DMS 273 (cell line): ENCODE measurements at regions not wholly inside any gene's neighbourhood (a gene's known extent, or its start where the extent isn't known, plus 50 kb on each side); places are given as distances from the start of the nearest gene placed in this dataset.

Experiments
- DNase-seq: peaks from one replicate; lab custom pipeline; 2025; ENCODE audit not compliant: unreplicated experiment; lab: John Stamatoyannopoulos, UW

- no peak for DNase-seq
These were observed 432.1 kb upstream of the DCC start for GRCh38 chr18:51907687-51908597.

GRCh38 chr18:51908598-51908944, 431.4 kb upstream of the DCC start:
- no peak for DNase-seq

- DNase-seq: no peak
These were observed 428.4 kb upstream of the DCC start for GRCh38 chr18:51911584-51911983.

- no peak for DNase-seq
These were observed 427.6 kb upstream of the DCC start for GRCh38 chr18:51912381-51912780.

- no peak for DNase-seq
These were observed 424.8 kb upstream of the DCC start for GRCh38 chr18:51915176-51915575.

DNA sequence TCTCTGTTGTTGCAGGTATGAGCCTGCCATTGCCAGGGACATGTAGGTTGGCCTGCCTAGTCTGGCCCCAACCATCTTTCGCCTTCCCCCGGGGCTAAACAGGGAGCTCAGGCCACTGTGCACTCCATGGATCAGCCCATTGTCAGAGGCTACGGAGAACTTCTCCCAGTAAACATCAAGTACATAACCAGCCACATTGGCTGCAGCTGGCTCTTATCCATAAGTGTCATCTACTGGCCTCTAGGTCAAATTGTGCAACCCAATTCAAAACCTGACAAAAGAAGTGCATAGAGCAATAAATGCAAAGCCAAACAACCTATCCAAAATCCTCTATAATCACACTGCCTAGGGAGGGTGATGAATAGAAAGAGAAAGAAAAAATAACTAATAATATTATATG, 418.1 kb upstream of the DCC start:
- no peak for DNase-seq

DNA sequence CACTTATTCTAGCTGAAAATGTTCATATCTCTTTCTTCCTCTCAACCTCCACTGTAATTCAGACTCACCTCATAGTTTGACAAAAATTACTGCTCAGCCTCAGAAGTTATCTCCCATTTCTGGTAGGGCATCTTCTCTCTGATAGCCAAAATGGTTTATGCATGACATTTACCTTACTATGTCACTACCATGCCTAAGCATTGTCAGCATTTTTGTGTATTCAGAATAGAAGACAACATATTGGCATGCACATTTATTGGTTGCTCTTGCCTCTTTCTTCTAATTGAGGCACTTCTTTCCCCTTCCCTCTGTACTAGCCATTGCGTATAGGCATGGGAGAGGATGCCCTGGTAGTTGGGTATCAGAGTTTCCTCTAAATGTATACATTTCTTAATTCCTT, 406.1 kb upstream of the DCC start:
- no peak for DNase-seq

GRCh38 chr18:51936115-51936514, 403.9 kb upstream of the DCC start:
- no peak for DNase-seq

DNA sequence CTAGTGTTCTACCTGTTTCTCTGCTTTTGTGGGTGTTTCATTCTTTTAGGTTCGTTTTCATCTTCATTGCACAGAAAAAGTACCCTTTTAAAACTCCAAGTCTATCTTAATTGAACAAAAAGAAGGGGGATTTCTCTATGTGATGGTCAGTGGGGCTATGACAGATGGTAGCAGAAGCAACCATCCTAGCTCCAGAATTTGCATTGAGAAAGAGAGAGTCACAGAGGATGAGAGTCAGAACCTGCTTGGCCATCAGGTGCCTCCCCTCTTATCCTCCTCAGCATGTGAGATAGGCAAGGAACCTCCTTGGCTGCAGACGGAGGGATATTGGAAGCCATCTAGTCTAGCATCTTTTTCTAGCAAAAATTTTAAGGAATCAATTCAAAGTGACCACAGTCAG, 398.0 kb upstream of the DCC start:
- DNase-seq: no peak

DNA sequence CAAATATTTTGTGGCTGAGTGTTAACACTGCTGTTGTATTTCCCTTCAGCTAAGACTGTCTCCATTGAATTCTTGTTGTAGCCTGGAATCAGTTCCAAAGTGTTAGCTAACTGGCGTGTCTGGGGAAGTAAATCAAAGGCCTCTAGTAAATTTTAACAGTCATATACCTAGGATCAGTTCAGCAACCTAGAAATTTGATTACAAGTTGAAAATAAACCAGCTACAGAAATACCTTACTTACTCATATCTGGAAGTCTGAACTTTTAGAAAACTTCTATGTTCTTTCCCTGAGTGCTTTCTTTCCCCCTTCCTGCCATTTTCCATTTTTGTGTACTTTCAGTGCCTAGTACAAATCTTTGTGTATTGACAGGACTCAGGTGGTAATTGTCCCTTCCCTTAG, 396.7 kb upstream of the DCC start:
- no peak for DNase-seq

- no peak for DNase-seq
These were observed 393.1 kb upstream of the DCC start for GRCh38 chr18:51946946-51947345.

- DNase-seq: no peak
These were observed 387.2 kb upstream of the DCC start for GRCh38 chr18:51952844-51953243.

DNA sequence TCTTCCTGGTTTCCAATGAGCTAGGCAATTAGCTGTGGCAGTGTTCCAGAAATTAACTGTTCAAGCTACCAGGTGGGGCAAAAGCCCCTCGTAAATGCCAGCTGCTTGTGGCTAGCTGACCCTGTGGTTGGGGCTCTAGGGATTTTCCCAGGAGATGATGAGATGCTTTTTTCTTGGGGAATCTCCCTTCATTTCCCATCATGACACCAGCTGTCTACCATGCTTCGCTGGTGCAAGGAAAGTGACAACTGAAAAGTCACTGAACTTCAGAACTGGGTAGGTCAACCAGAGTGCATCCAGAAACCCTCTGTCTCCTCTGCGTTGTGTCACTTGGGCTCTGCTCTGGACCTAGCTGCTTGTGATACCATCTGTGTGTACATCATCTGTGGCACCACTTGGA, 386.5 kb upstream of the DCC start:
- no peak for DNase-seq

GRCh38 chr18:51955136-51955535, 384.9 kb upstream of the DCC start:
- DNase-seq: no peak

GRCh38 chr18:51957001-51957400, 383.0 kb upstream of the DCC start:
- no peak for DNase-seq

GRCh38 chr18:51980101-51980500, 359.9 kb upstream of the DCC start:
- DNase-seq: no peak

DNA sequence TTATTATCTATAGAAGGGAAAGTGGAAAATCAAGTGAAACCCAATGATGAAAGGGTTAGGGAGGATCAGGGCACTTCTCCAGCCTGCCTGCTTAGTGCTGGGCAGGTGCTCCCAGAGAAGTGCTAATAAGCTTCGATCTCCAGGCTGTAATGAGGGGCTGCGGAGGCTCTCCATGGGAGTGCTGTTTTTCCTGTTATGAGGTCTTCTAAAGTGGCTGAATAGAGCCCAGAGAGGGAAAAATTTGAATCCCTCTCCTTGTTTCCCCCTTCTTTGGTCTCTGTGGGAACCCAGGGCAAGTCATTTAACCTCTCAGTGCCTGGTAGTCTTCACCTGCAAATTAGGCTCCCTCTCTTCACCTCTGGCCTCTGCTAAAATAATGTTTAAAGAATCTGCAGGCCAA, 351.7 kb upstream of the DCC start:
- DNase-seq: no peak

DNA sequence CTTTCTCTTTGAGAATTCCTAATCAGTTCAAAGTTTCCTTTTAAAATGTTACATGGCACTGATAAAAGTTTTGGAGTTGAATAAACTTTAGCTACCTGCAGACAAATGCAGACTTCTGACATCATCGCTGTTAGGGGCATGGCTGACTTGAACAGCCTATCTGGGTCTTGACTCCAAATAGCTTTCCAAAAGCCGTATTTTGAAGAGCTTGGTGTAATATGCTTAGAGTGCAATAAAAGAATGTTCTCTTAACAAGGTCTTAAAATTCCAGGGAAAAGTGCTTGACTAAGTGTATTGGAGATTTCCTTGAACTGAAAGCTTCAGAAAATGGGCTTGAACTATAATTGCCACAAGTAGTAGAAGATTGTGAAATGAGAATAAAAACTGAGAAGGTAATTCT, 342.9 kb upstream of the DCC start:
- no peak for DNase-seq

DNA sequence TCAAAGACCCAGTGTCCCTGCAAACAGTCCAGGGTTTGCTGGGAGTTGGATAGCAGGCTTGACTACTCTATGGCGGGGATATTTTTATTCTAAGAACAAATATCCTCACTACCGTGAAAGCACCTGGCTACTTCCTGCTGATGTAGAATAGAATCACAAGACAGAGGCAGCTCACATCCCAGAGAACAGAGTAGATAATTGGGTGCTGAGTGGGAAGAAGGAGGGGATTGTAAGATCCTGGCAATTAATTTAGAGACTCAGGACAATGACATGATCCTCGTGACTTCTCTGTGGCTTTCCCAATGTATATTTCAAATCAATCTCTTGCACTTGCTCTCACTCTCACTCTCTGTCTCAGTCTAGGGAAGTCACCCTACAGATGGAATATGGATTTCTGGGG, 341.9 kb upstream of the DCC start:
- no peak for DNase-seq

GRCh38 chr18:51998711-51999110, 341.3 kb upstream of the DCC start:
- no peak for DNase-seq

DNA sequence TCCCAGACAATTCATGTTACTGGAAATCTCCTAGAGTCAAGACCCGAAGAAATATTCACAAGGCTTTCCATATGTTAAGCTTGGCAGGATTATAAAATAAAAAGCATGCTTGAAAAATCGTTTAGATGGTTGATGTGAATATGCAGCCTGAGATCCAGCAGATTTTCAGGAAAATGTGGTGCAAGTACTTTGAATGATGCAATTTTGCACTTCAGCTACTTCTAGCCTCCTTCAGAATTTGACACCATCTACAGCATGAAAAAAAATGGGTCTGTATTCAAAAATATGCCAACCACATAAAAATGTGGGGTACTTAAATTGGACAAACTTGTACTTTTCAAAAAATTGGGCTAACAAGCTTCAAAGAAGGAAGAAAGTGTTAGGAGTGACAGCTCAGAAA, 340.6 kb upstream of the DCC start:
- no peak for DNase-seq

DNA sequence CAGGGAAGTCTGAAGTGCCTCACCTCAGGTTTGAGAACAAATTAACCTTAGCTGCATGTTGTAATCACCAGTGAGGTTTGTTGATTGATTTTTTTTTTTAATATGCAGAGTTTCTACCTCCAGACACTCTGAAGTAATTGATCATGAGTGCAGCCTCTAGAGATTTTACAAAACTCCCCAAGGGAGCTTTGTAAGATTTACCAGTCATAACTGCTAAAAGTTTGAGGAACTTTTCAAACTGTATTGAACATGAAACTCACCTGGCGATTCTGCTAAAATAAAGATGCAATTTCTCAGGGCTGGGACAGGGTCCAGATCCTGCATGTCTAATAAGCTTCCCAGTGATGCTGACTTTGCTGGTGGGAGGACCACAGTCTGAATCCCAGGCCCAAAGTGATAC, 339.6 kb upstream of the DCC start:
- DNase-seq: no peak

DNA sequence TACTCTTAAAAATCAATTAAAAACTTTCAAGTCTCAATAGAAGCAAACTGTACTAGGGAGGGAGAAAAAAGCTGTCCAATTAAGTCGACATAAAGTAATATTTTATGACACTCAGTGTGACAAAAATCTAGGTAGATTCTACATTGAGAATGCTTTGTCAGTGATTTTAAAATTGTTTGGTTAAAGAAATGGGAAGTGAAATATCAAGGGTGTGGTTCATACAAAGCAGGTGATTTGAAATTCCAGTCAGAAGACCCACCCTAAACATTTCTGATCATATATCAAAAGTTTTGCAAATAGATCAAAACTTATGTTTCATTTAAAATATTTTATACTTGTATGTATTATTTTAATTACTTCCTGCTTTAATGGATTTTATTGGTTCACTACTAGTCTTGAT, 338.9 kb upstream of the DCC start:
- DNase-seq: no peak
